Esophagus muscularis mucosa (tissue), 4 donors: ENCODE measurements at regions not wholly inside any gene's neighbourhood (a gene's known extent, or its start where the extent isn't known, plus 50 kb on each side); places are given as distances from the start of the nearest gene placed in this dataset.

Experiments used
- DNase-seq: peaks from one replicate; pipeline ENCODE4 v3.0.0-alpha.2; 2017; ENCODE audit errors: extremely low spot score
- H3K27ac ChIP-seq, 4 donors: fragments of 200-600 bp; sonication (generic); replicated peaks in 1 of 4; 1 replicate in 3 of 4; 2 replicates in 1 of 4; pipeline ENCODE4 v1.5.1; 2016 to 2019; ENCODE audit warnings: mild to moderate bottlenecking in 1 of 4
- H3K27me3 ChIP-seq, 4 donors: fragments of 200-600 bp; sonication (generic); one replicate each; pipeline versions ENCODE4 v1.5.1 to v1.6.0; 2016 to 2019
- H3K36me3 ChIP-seq, 4 donors: fragments of 200-600 bp; sonication (generic); one replicate each; pipeline ENCODE4 v1.5.1; 2016 to 2019
- H3K4me1 ChIP-seq, 4 donors: fragments of 200-600 bp; sonication (generic); one replicate each; pipeline ENCODE4 v1.5.1; 2016 to 2019
- H3K4me3 ChIP-seq, 4 donors: fragments of 200-600 bp; sonication (generic); 1 replicate in 2 of 4; 2 replicates in 2 of 4; pipeline ENCODE4 v1.5.1; 2016 to 2019; ENCODE audit warnings: mild to moderate bottlenecking in 4 of 4, moderate library complexity in 1 of 4
- H3K9me3 ChIP-seq, 4 donors: fragments of 200-600 bp; sonication (generic); 1 replicate in 3 of 4; 2 replicates in 1 of 4; pipeline ENCODE4 v1.5.1; 2016 to 2019
- EP300 ChIP-seq: sonication (generic); formaldehyde crosslinking; IDR thresholded peaks from one replicate; pipeline ENCODE4 v1.6.1; 2017; ENCODE audit warnings: antibody characterized with exemption
- POLR2A ChIP-seq: fragments of 450-650 bp; IDR thresholded peaks from one replicate; pipeline ENCODE4 v1.6.1; 2017; ENCODE audit warnings: antibody characterized with exemption, moderate library complexity, mild to moderate bottlenecking, low read depth
- POLR2AphosphoS5 ChIP-seq, 2 donors: sonication (generic); formaldehyde crosslinking; IDR thresholded peaks; one replicate each; pipeline ENCODE4 v1.6.1; 2017; ENCODE audit warnings: antibody characterized with exemption in 2 of 2
- WGBS: methylation state at CpG from one replicate; pipeline ENCODE4 v1.1.5; 2018; 5-methylcytosine and 5-hydroxymethylcytosine counted together
- intact Hi-C: fragments of 100-400 bp; cut with DNase I; formaldehyde crosslinking; loops from one replicate; pipeline ENCODE4 v1.15.1; 2023
- TF ChIP-seq, protein P1 (sequence below), 3 experiments: fragments of 200-600 bp in 2 of 3; fragments of 450-650 bp in 1 of 3; sonication (generic) in 2 of 3; IDR thresholded peaks; one replicate each; pipeline ENCODE4 v1.5.1; 2017 to 2019; ENCODE audit warnings: antibody characterized with exemption in 3 of 3, mild to moderate bottlenecking in 2 of 3, moderate library complexity in 1 of 3

DNA sequence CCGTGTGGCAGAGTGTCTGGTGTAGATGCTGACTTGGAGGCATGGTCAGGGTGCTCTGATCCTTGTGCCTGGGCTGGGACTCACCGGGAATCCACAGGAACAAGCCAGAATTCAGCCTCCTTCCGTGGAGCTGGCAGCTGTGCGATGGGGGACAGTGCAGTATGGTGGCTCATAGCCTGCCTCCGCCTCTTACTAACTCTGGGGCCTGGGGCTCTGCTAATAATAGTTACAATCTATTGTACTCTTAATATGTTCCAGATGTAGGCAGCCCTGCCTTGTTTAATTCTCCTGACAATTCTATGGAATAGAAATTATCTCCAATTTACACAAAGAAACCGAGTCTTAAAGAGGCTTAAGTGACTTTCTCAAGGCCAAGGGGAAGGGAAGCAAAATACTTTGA lies 77.6 kb downstream of the PCDH1 start:
- Histone ChIP-seq H3K4me3 (no peak overlapping the region), H3K36me3 (no peaks in the 10 kb centered on the region), H3K9me3 (no peaks in the 10 kb centered on the region), H3K27me3 (peaks cover 0 to 36% (median 0%) of the 10 kb centered on the region in 4 donors), H3K27ac (no peak overlapping the region), H3K4me1 (peaks cover 18 to 23% (median 19%) of the 10 kb centered on the region in 4 donors)
- no peak for TF ChIP-seq EP300
- 75% methylated on average over 6 of the region's 6 CpGs for WGBS
- no peak for DNase-seq
- intact Hi-C loops = no loop called here

GRCh38 chr5:141799507-141800167 lies 78.6 kb downstream of the PCDH1 start:
- H3K4me1 ChIP-seq = peaks cover 8 to 13% (median 10%) of the 10 kb centered on the region in 4 donors
- no peak for TF ChIP-seq EP300
- no peak for TF ChIP-seq POLR2A
- TF ChIP-seq, protein P1, sequence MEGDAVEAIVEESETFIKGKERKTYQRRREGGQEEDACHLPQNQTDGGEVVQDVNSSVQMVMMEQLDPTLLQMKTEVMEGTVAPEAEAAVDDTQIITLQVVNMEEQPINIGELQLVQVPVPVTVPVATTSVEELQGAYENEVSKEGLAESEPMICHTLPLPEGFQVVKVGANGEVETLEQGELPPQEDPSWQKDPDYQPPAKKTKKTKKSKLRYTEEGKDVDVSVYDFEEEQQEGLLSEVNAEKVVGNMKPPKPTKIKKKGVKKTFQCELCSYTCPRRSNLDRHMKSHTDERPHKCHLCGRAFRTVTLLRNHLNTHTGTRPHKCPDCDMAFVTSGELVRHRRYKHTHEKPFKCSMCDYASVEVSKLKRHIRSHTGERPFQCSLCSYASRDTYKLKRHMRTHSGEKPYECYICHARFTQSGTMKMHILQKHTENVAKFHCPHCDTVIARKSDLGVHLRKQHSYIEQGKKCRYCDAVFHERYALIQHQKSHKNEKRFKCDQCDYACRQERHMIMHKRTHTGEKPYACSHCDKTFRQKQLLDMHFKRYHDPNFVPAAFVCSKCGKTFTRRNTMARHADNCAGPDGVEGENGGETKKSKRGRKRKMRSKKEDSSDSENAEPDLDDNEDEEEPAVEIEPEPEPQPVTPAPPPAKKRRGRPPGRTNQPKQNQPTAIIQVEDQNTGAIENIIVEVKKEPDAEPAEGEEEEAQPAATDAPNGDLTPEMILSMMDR (IDR thresholded peaks at IDR 0.05) = no peak
- no peak for TF ChIP-seq POLR2AphosphoS5 (IDR thresholded peaks at IDR 0.05)
- H3K4me3 ChIP-seq = no peak overlapping the region
- peaks cover 0 to 35% (median 0%) of the 10 kb centered on the region in 4 donors for H3K27me3 ChIP-seq
- no peak for DNase-seq
- no peaks in the 10 kb centered on the region for H3K9me3 ChIP-seq
- H3K27ac ChIP-seq = no peak overlapping the region
- WGBS = 85% methylated on average over 7 of the region's 7 CpGs
- intact Hi-C loops = no loop called here
- H3K36me3 ChIP-seq = no peaks in the 10 kb centered on the region

GRCh38 chr5:141797425-141797824 lies 80.8 kb downstream of the PCDH1 start:
- no peak for DNase-seq
- 0% methylated on average over 1 of the region's 1 CpG for WGBS
- intact Hi-C loops = no loop called here
- TF ChIP-seq, protein P1 (IDR thresholded peaks at IDR 0.05) = no peak
- no peak for TF ChIP-seq POLR2AphosphoS5 (IDR thresholded peaks at IDR 0.05)
- no peak for TF ChIP-seq EP300
- no peak for TF ChIP-seq POLR2A
- no peaks in the 10 kb centered on the region for H3K4me1 ChIP-seq
- no peak overlapping the region for H3K27ac ChIP-seq
- H3K4me3 ChIP-seq = no peak overlapping the region
- no peaks in the 10 kb centered on the region for H3K36me3 ChIP-seq
- H3K9me3 ChIP-seq = no peaks in the 10 kb centered on the region
- peaks cover 0 to 23% (median 0%) of the 10 kb centered on the region in 4 donors for H3K27me3 ChIP-seq

DNA sequence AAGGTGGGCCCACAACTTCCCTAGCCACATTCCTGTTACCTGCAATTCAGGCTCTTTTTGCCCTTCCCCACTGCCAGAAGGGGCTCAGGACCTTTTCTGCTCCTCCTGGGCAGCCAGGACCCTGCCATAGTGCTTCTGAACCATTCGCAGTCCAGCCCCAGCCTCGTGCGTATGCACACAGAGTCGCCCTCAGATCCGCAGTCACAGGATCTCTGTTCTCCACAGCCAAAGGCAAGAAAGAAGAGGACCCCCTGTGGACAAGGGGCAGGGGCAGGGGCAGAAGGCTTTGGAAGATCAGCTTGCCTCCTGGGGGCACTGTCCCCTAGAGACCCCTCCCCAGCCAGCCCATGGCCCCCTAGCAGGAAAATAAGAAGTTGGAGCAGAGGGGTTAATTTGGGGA lies 82.8 kb downstream of the PCDH1 start:
- Histone ChIP-seq H3K9me3 (no peaks in the 10 kb centered on the region), H3K4me3 (no peak overlapping the region), H3K4me1 (no peaks in the 10 kb centered on the region), H3K36me3 (no peaks in the 10 kb centered on the region), H3K27ac (no peak overlapping the region), H3K27me3 (peaks cover 0 to 23% (median 0%) of the 10 kb centered on the region in 4 donors)
- TF ChIP-seq POLR2AphosphoS5 (IDR thresholded peaks at IDR 0.05) = no peak
- TF ChIP-seq, protein P1 (IDR thresholded peaks at IDR 0.05) = no peak
- no peak for TF ChIP-seq POLR2A
- no peak for TF ChIP-seq EP300
- DNase-seq = no peak
- intact Hi-C loops = no loop called here
- WGBS = 82% methylated on average over 5 of the region's 5 CpGs

- intact Hi-C loops = no loop called here
These were observed 84.3 kb downstream of the PCDH1 start for GRCh38 chr5:141793881-141794280.

More at GRCh38 chr5:141793881-141794280, 84.3 kb downstream of the PCDH1 start:
- WGBS = 73% methylated on average over 4 of the region's 4 CpGs
- Histone ChIP-seq H3K27me3 (peaks cover 0 to 27% (median 0%) of the 10 kb centered on the region in 4 donors), H3K27ac (no peak overlapping the region), H3K4me3 (no peak overlapping the region), H3K4me1 (no peaks in the 10 kb centered on the region), H3K36me3 (no peaks in the 10 kb centered on the region), H3K9me3 (no peaks in the 10 kb centered on the region)
- no peak for DNase-seq
- TF ChIP-seq POLR2AphosphoS5 (IDR thresholded peaks at IDR 0.05) = no peak
- TF ChIP-seq, protein P1 (IDR thresholded peaks at IDR 0.05) = no peak
- no peak for TF ChIP-seq POLR2A
- TF ChIP-seq EP300 = no peak
